ENCODE measurements at regions not wholly inside any gene's neighbourhood (a gene's known extent, or its start where the extent isn't known, plus 50 kb on each side); places are given as distances from the start of the nearest gene placed in this dataset.

GRCh38 chr18:25950321-25950720 is 140.1 kb downstream of the SS18 start:
- WGBS (ENCODE audit: insufficient coverage) = 91% methylated on average over 1 of the region's 2 CpGs
- peaks cover 12% of the 10 kb centered on the region for H3K4me1 ChIP-seq (ENCODE audit: control insufficient read depth, insufficient read depth, low read length)
- Mint-ChIP-seq H3K9me3 (no peaks in the 10 kb centered on the region), H3K36me3 (no peaks in the 10 kb centered on the region), H3K27me3 (ENCODE audit: low read depth in 2 of 2) (peaks cover 7 to 11% of the 10 kb centered on the region in 2 donors), H3K27ac (no peak overlapping the region), H3K4me1 (peaks cover 0 to 12% of the 10 kb centered on the region in 2 donors), H3K4me3 (no peak overlapping the region)
- no peak for TF ChIP-seq CTCF (IDR thresholded peaks at IDR 0.05)
- H3K27me3 ChIP-seq (ENCODE audit: control insufficient read depth, insufficient read depth, low read length) = no peaks in the 10 kb centered on the region
- DNase-seq (no peak), ATAC-seq (no peak)
- intact Hi-C loops (cut with micrococcal nuclease) = no loop called here
- H3K36me3 ChIP-seq (ENCODE audit: control insufficient read depth, insufficient read depth, low read length) = no peaks in the 10 kb centered on the region
- no peak overlapping the region for H3K27ac ChIP-seq (ENCODE audit: low read length)
- H3K9me3 ChIP-seq (ENCODE audit: control insufficient read depth, insufficient read depth, low read length) = no peaks in the 10 kb centered on the region
- no peak overlapping the region for H3K4me3 ChIP-seq (ENCODE audit: low read length)

GRCh38 chr18:25946540-25946939 is 143.9 kb downstream of the SS18 start:
- ATAC-seq = no peak
- no peak for DNase-seq
- Histone ChIP-seq H3K27me3 (ENCODE audit: control insufficient read depth, insufficient read depth, low read length) (no peaks in the 10 kb centered on the region), H3K9me3 (ENCODE audit: control insufficient read depth, insufficient read depth, low read length) (no peaks in the 10 kb centered on the region), H3K4me1 (ENCODE audit: control insufficient read depth, insufficient read depth, low read length) (no peaks in the 10 kb centered on the region), H3K27ac (ENCODE audit: low read length) (no peak overlapping the region), H3K4me3 (ENCODE audit: low read length) (no peak overlapping the region), H3K36me3 (ENCODE audit: control insufficient read depth, insufficient read depth, low read length) (no peaks in the 10 kb centered on the region)
- no peak overlapping the region for H3K4me3 Mint-ChIP-seq
- no peak for TF ChIP-seq CTCF (IDR thresholded peaks at IDR 0.05)
- no peak overlapping the region for H3K27ac Mint-ChIP-seq
- no peaks in the 10 kb centered on the region for H3K9me3 Mint-ChIP-seq
- intact Hi-C loops (cut with micrococcal nuclease) = no loop called here
- peaks cover 11 to 17% of the 10 kb centered on the region in 2 donors for H3K27me3 Mint-ChIP-seq (ENCODE audit: low read depth in 2 of 2)
- H3K4me1 Mint-ChIP-seq = no peaks in the 10 kb centered on the region
- no peaks in the 10 kb centered on the region for H3K36me3 Mint-ChIP-seq
- WGBS (ENCODE audit: insufficient coverage) = 89% methylated on average over 1 of the region's 1 CpG

- no peak for DNase-seq
- Histone ChIP-seq H3K4me3 (ENCODE audit: low read length) (no peak overlapping the region), H3K9me3 (ENCODE audit: control insufficient read depth, insufficient read depth, low read length) (no peaks in the 10 kb centered on the region), H3K36me3 (ENCODE audit: control insufficient read depth, insufficient read depth, low read length) (no peaks in the 10 kb centered on the region), H3K27ac (ENCODE audit: low read length) (no peak overlapping the region), H3K4me1 (ENCODE audit: control insufficient read depth, insufficient read depth, low read length) (no peaks in the 10 kb centered on the region), H3K27me3 (ENCODE audit: control insufficient read depth, insufficient read depth, low read length) (peaks cover 2% of the 10 kb centered on the region)
- intact Hi-C loops (cut with micrococcal nuclease) = no loop called here
- WGBS (ENCODE audit: insufficient coverage) = 81% methylated on average over 1 of the region's 1 CpG
- Mint-ChIP-seq H3K27ac (no peak overlapping the region), H3K4me1 (no peaks in the 10 kb centered on the region), H3K4me3 (no peak overlapping the region), H3K27me3 (ENCODE audit: low read depth in 2 of 2) (peaks cover 15 to 27% of the 10 kb centered on the region in 2 donors), H3K36me3 (no peaks in the 10 kb centered on the region), H3K9me3 (no peaks in the 10 kb centered on the region)
- ATAC-seq = no peak
- TF ChIP-seq CTCF (IDR thresholded peaks at IDR 0.05) = no peak
These were observed 155.1 kb downstream of the SS18 start for GRCh38 chr18:25935356-25935755.

- H3K9me3 Mint-ChIP-seq = no peaks in the 10 kb centered on the region
- no peak overlapping the region for H3K4me3 Mint-ChIP-seq
- WGBS (ENCODE audit: insufficient coverage) = no CpG with 5 or more reads among the region's 1 CpG
These were observed 159.3 kb downstream of the SS18 start for GRCh38 chr18:25931126-25931525.

More at GRCh38 chr18:25931126-25931525, 159.3 kb downstream of the SS18 start:
- Histone ChIP-seq H3K4me1 (ENCODE audit: control insufficient read depth, insufficient read depth, low read length) (no peaks in the 10 kb centered on the region), H3K27me3 (ENCODE audit: control insufficient read depth, insufficient read depth, low read length) (peaks cover 2% of the 10 kb centered on the region), H3K9me3 (ENCODE audit: control insufficient read depth, insufficient read depth, low read length) (no peaks in the 10 kb centered on the region), H3K27ac (ENCODE audit: low read length) (no peak overlapping the region), H3K4me3 (ENCODE audit: low read length) (no peak overlapping the region), H3K36me3 (ENCODE audit: control insufficient read depth, insufficient read depth, low read length) (no peaks in the 10 kb centered on the region)
- DNase-seq = no peak
- H3K36me3 Mint-ChIP-seq = no peaks in the 10 kb centered on the region
- H3K27me3 Mint-ChIP-seq (ENCODE audit: low read depth in 2 of 2) = peaks cover 2 to 8% of the 10 kb centered on the region in 2 donors
- intact Hi-C loops (cut with micrococcal nuclease) = no loop called here
- no peak overlapping the region for H3K27ac Mint-ChIP-seq
- no peak for TF ChIP-seq CTCF (IDR thresholded peaks at IDR 0.05)
- H3K4me1 Mint-ChIP-seq = no peaks in the 10 kb centered on the region
- no peak for ATAC-seq

All from natural killer cell (primary cell).